ENCODE measurements at regions not wholly inside any gene's neighbourhood (a gene's known extent, or its start where the extent isn't known, plus 50 kb on each side); places are given as distances from the start of the nearest gene placed in this dataset.
"Not testable (repeated sequence)": the region's sequence is repeated elsewhere in the genome, so short reads cannot be mapped to it uniquely, and the experiment has no call there.

DNA sequence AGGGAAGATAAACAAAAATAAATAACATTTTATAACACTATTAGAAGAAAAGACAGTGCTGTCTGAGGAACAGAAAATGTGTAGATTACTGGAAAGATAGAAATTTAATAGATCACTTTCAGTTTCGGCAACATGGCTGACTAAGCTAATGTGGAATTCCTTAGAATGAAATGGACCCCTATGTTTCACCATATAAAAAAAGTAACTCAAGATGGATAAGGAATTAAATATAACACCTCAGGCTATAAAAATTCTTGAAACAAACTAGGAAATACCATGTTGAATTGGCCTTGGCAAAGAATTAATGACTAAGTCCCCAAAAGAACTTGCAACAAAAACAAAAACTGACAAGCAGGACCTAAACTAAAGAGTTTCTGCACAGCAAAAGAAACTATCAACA is 558.3 kb downstream of the CHSY3 start:
- no peaks in the 10 kb centered on the region for H3K4me1 Mint-ChIP-seq
- H3K27ac Mint-ChIP-seq = no peak overlapping the region
- no peak for ATAC-seq
- H3K36me3 Mint-ChIP-seq (ENCODE audit: low read depth) = no peaks in the 10 kb centered on the region
- DNase-seq = no peak
- peaks cover 2% of the 10 kb centered on the region for H3K27me3 Mint-ChIP-seq
- peaks cover 17% of the 10 kb centered on the region for H3K9me3 Mint-ChIP-seq
- H3K4me3 Mint-ChIP-seq = no peak overlapping the region

DNA sequence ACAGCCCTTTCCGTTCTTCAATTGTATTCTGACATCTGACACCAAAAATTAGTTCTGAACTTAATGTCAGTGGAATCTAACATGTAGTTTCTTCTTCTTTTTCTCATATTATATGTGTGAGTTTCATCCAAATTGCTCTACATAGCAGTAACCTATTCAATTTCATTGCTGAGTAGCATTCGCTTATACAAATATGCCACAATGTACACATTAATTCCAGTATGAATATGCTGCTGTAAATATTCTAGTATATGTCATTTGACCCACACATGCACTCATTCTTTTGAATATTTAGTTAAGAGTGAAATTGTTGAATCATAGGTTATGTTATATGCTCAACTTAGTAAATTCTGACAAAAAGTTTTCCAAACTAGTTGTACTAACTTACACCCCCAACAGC is 550.9 kb downstream of the CHSY3 start:
- no peak for ATAC-seq

DNA sequence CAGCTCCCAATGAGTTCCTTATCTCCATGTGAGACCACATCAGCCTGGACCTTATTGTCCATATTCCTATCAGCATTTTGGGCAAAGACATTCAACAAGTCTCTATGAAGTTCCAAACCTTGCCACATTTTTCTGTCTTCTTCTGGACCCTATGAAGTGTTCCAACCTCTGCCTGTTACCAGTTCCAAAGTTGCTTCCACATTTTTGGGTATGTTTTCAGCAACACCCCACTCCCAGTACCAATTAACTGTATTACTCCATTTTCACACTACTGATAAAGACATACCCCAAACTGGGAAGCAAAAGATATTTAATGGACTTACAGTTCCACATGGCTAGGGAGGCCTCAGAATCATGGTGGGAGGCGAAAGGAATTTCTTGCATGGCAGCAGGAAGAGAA is 548.5 kb downstream of the CHSY3 start:
- Mint-ChIP-seq H3K27ac (no peak overlapping the region), H3K9me3 (peaks cover 19% of the 10 kb centered on the region), H3K4me1 (no peaks in the 10 kb centered on the region), H3K36me3 (ENCODE audit: low read depth) (no peaks in the 10 kb centered on the region), H3K4me3 (no peak overlapping the region), H3K27me3 (no peaks in the 10 kb centered on the region)
- DNase-seq = no peak
- ATAC-seq = no peak

More for the DNA sequence above, 550.9 kb downstream of the CHSY3 start:
- H3K27ac Mint-ChIP-seq = no peak overlapping the region
- no peak overlapping the region for H3K4me3 Mint-ChIP-seq
- peaks cover 24% of the 10 kb centered on the region for H3K9me3 Mint-ChIP-seq
- H3K27me3 Mint-ChIP-seq = no peaks in the 10 kb centered on the region
- DNase-seq = no peak
- H3K36me3 Mint-ChIP-seq (ENCODE audit: low read depth) = no peaks in the 10 kb centered on the region
- H3K4me1 Mint-ChIP-seq = no peaks in the 10 kb centered on the region

DNA sequence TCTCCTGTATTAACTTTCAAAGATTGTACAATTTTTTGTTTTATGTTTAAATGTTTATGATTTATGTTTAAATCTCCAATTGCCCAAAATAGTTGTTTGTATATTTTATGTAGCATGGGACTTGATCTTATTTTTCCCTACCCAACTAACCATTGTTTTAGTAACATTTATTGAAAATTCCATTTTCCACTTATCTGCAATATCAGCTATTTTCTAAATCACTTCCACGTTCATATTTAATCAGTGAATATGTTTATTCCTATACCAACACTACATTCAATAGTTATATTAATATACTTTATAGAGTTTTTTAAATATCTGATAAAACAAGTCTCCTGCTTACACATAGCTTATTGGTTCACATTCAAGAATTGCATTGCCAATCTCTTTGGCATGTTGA is 532.2 kb downstream of the CHSY3 start:
- no peaks in the 10 kb centered on the region for H3K27me3 Mint-ChIP-seq
- ATAC-seq (no peak), DNase-seq (no peak)
- H3K36me3 Mint-ChIP-seq (ENCODE audit: low read depth) = no peaks in the 10 kb centered on the region
- H3K4me3 Mint-ChIP-seq = no peak overlapping the region
- H3K9me3 Mint-ChIP-seq = peaks cover 27% of the 10 kb centered on the region
- no peak overlapping the region for H3K27ac Mint-ChIP-seq
- H3K4me1 Mint-ChIP-seq = no peaks in the 10 kb centered on the region

DNA sequence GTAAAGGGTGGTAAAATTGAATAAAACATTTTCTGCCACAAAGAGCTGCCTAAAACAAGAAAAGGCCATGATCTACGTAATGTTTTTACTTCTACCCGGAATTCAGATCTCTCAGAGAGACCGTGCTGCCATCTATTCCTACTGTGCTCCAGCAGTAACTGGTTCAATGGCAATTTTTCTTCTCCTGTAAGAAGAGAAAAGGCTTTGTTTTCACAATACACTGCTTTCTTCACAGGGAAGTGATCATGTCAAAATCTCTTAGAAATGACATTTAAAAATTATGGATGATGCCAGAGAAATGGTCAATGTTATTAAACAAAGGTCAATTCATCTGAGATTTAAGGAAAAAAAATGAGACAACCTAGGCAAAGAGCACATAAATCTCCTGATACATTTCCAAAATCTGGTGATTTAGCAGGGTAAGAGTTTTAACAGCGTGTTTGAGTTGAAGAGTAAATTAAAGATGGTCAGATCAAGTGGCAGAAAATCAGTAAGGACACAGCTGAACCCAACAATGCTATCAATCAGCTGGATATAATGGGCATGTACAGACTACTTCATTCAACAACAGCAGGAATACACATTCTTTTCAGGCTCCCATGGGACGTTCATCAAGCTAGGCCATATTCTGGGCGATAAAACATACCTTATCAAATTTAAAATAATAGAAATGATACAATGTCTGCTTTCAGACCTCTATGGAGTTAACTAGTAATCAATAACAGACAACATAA is 523.1 kb downstream of the CHSY3 start:
- Mint-ChIP-seq H3K36me3 (ENCODE audit: low read depth) (no peaks in the 10 kb centered on the region), H3K9me3 (no peaks in the 10 kb centered on the region), H3K4me1 (no peaks in the 10 kb centered on the region), H3K27me3 (no peaks in the 10 kb centered on the region), H3K4me3 (no peak overlapping the region), H3K27ac (no peak overlapping the region)
- no peak for DNase-seq
- no peak for ATAC-seq

DNA sequence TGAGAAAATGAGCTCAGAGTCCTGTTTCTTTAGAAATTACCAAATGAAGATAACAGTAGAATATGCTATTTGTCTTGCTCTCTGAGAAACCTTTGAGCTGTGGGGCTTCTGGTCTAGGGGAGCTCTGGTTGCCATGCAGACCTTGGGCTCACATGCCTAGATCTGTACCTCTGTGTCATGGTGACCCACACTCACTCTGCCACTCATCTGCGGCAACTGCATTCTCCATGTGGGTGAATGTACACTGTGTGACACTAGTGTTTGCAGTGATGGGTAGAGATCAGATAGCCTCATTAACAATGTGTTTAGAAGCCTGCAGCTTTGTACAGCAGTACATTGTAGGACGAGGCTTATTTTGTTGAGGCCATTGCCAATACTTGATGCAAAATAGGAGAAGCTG is 521.2 kb downstream of the CHSY3 start:
- ATAC-seq (no peak), DNase-seq (no peak)
- Mint-ChIP-seq H3K4me3 (no peak overlapping the region), H3K9me3 (no peaks in the 10 kb centered on the region), H3K36me3 (ENCODE audit: low read depth) (no peaks in the 10 kb centered on the region), H3K4me1 (no peaks in the 10 kb centered on the region), H3K27me3 (no peaks in the 10 kb centered on the region), H3K27ac (no peak overlapping the region)

DNA sequence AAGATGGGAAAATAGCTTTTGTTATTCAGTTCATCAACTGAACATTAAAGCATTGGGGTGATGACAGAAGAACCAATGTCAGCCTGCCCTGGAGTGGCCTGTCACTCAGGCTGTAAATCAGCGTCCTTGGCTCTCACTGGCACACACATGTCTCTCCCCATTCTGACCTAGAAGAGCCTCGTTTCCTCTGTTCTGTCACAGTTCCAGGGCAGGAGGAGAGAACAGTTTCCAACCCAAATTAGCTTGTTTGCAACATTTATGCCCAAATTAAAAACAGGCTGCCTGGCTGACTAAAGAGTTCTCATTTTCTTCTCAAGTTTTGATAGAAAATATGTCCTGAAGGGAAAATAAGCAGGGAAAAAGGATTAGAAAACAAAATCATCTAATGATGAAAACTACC is 520.1 kb downstream of the CHSY3 start:
- H3K36me3 Mint-ChIP-seq (ENCODE audit: low read depth) = no peaks in the 10 kb centered on the region
- no peak for DNase-seq
- no peak for ATAC-seq
- H3K27me3 Mint-ChIP-seq = no peaks in the 10 kb centered on the region
- peaks cover 3% of the 10 kb centered on the region for H3K9me3 Mint-ChIP-seq
- H3K4me1 Mint-ChIP-seq = no peaks in the 10 kb centered on the region
- no peak overlapping the region for H3K4me3 Mint-ChIP-seq
- H3K27ac Mint-ChIP-seq = no peak overlapping the region

DNA sequence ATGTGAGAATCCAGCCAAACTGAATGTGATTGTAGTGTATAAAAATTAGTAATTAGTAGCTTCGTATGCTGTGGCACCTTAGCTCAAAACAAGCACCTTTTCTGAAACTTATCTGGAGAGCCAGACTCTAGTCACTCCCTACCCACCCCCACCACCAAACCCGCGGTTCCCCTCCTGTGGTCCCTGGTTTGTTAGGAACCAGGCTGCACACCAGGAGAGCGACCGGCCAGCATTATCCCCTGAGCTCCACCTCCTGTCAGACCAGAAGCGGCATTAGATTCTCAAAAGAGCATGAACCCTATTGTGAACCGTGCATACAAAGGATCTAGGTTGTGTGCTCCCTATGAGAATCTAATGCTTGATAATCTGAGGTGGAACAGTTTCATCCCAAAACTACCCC is 498.6 kb downstream of the CHSY3 start:
- ATAC-seq (no peak), DNase-seq (no peak)
- Mint-ChIP-seq H3K4me3 (no peak overlapping the region), H3K36me3 (ENCODE audit: low read depth) (no peaks in the 10 kb centered on the region), H3K27ac (no peak overlapping the region), H3K4me1 (no peaks in the 10 kb centered on the region), H3K9me3 (peaks cover 5% of the 10 kb centered on the region), H3K27me3 (no peaks in the 10 kb centered on the region)

DNA sequence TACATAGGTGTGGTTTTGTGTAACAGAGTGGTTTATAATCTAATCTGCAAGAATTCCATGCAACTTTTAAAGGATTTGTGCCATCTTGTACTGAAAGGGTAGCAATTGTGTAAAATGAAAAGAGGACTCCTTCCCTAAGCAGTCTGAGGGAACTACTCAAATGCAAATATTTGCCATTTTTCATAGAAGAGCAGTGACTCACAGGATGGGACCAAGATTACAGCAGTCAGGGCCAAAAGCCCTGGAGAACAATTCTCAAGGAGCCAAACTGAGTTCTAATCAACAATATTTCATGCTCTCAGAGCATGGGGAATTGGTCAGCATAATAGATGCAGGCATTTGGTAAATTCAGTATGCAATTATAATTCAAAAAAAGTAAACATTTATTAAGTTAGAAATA is 495.8 kb downstream of the CHSY3 start:
- H3K27me3 Mint-ChIP-seq = no peaks in the 10 kb centered on the region
- H3K4me3 Mint-ChIP-seq = no peak overlapping the region
- H3K27ac Mint-ChIP-seq = no peak overlapping the region
- H3K4me1 Mint-ChIP-seq = no peaks in the 10 kb centered on the region
- no peak for ATAC-seq
- H3K9me3 Mint-ChIP-seq = no peaks in the 10 kb centered on the region
- no peaks in the 10 kb centered on the region for H3K36me3 Mint-ChIP-seq (ENCODE audit: low read depth)
- DNase-seq = no peak

DNA sequence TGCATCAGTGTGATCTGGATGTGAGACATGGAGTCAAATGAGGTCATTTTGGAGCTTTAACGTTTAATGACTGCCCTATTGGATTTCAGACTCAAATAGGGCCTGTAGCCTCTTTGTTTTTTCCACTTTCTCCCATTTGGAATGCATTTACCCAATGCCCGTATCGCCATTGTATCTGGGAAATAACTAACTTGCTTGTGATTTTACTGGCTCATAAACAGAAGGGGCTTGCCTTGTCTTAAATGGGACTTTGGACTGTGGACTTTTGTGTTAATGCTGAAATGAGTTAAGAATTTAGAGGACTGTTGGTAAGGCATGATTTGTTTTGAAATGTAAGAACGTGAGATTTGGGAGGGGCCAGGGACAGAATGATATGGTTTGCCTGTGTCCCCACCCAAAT is 494.6 kb downstream of the CHSY3 start:
- Mint-ChIP-seq H3K4me1 (no peaks in the 10 kb centered on the region), H3K27me3 (no peaks in the 10 kb centered on the region), H3K27ac (no peak overlapping the region), H3K36me3 (ENCODE audit: low read depth) (no peaks in the 10 kb centered on the region), H3K9me3 (no peaks in the 10 kb centered on the region), H3K4me3 (no peak overlapping the region)
- ATAC-seq (no peak), DNase-seq (no peak)

DNA sequence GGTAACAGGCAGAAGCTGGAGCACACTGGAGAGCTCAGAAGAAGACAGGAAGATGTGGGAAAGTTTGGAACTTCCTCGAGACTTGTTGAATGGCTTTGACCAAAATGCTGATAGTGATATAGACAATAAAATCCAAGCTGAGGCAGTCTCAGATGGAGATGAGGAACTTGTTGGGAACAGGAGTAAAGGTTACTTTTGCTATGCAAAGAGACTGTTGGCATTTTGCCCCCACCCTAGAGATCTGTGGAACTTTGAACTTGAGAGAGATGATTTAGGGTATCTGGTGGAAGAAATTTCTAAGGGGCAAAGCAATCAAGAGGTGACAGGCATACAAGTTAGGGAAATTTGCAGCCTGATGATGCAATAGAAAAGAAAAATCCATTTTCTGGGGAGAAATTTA is 493.5 kb downstream of the CHSY3 start:
- not testable (repeated sequence) for ATAC-seq; DNase-seq; H3K4me3 Mint-ChIP-seq; H3K27me3 Mint-ChIP-seq; H3K4me1 Mint-ChIP-seq; H3K36me3 Mint-ChIP-seq (ENCODE audit: low read depth); H3K9me3 Mint-ChIP-seq; H3K27ac Mint-ChIP-seq

DNA sequence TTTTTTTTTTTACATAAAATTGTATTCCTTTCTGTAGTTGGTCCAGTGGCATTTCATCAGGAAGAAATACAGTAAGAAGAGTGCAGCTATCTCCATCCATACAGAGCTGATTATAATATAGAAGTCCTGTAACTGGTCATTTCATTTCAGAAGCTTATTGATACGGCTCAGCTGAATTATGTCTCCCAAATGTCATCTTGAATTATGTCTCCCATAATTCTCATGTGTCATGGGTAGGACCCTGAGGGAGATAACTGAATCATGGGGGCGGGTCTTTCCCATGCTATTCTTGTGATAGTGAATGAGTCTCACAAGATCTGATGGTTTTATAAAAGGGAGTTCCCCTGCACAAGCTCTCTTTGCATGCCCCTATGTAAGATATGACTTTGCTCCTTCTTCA is 492.9 kb downstream of the CHSY3 start:
- H3K9me3 Mint-ChIP-seq = no peaks in the 10 kb centered on the region
- no peak for ATAC-seq
- no peak for DNase-seq
- no peak overlapping the region for H3K27ac Mint-ChIP-seq
- H3K36me3 Mint-ChIP-seq (ENCODE audit: low read depth) = no peaks in the 10 kb centered on the region
- H3K4me1 Mint-ChIP-seq = no peaks in the 10 kb centered on the region
- H3K4me3 Mint-ChIP-seq = no peak overlapping the region
- no peaks in the 10 kb centered on the region for H3K27me3 Mint-ChIP-seq

DNA sequence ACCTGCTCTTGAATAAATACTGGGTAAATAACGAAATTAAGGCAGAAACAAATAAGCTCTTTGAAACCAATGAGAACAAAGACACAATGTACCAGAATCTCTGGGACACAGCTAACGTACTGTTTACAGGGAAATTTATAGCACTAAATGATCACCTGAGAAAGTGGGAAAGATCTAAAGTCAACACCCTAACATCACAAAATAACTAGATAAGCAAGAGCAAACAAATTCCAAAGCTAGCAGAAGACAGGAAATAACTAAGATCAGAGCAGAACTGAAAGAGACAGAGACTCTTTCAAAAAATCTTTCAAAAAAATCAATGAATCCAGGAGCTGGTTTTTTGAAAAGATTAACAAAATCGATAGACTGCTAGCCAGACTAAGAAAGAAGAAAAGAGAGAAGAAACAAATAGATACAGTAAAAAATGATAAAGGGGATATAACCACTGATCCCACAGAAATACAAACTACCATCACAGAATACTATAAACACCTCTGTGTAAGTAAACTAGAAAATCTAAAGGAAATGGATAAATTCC is 487.5 kb downstream of the CHSY3 start:
- H3K4me3 Mint-ChIP-seq; H3K9me3 Mint-ChIP-seq; H3K4me1 Mint-ChIP-seq; H3K36me3 Mint-ChIP-seq (ENCODE audit: low read depth); H3K27me3 Mint-ChIP-seq; H3K27ac Mint-ChIP-seq; ATAC-seq; DNase-seq: not testable (repeated sequence)

DNA sequence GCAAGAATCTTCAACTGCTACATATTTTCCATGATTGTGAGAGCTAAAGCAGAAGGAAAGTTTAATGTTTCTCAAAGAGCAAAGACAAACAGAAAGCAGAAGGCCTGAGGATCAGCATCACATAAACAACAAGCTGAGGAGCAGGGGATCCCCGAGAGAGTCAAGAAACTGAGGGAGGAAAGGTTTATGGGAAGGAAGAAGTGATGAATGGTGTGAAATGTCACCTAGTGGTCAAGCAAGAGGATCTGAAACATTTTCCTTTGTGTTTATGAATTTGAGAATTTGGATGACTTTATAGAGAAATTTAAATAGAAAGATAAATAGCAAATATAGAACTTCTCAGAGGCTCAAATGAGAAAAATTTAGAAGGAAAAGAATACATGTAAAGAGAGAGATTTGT is 481.9 kb downstream of the CHSY3 start:
- no peaks in the 10 kb centered on the region for H3K4me1 Mint-ChIP-seq
- H3K36me3 Mint-ChIP-seq (ENCODE audit: low read depth) = no peaks in the 10 kb centered on the region
- DNase-seq = no peak
- no peak for ATAC-seq
- H3K4me3 Mint-ChIP-seq = no peak overlapping the region
- no peaks in the 10 kb centered on the region for H3K9me3 Mint-ChIP-seq
- no peaks in the 10 kb centered on the region for H3K27me3 Mint-ChIP-seq
- H3K27ac Mint-ChIP-seq = no peak overlapping the region

DNA sequence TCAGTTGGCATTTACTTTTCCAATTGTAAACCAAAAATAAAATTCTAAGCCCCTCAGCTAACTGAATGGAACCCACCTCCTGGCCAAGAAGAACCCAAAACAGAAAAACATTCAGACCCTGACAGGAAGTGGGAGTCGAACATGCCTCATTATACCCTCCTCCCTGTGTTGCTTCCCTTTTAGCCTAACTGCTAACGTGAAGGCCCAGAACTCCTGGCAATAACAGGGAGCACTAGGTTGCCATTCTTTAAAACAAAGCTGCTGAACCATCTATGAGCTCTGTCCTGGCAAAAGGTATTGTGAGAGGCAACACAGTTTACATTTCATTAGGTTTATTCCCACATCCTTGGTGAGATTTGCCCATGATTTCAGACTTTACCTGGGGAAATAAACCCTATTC is 481.4 kb downstream of the CHSY3 start:
- Mint-ChIP-seq H3K27me3 (no peaks in the 10 kb centered on the region), H3K4me3 (no peak overlapping the region), H3K9me3 (no peaks in the 10 kb centered on the region), H3K36me3 (ENCODE audit: low read depth) (no peaks in the 10 kb centered on the region), H3K4me1 (no peaks in the 10 kb centered on the region), H3K27ac (no peak overlapping the region)
- ATAC-seq (no peak), DNase-seq (no peak)

DNA sequence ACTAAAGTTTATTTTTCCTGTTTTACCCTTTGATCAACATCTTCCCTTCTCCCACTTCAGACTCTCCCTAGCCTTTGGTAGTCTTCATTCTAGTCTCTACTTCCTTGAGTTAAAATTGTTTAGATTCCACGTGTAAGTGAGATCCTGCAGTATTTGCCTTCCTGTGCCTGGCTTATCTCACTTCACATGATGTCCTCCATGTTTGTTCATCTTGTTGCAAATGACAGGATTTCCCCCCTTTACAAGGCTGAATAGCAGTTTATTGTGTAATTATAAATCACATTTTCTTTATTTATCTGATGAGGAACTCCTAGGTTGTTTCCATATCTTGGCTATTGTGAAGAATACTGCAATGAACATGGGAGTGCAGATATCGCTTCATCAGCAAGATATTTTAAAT is 461.7 kb downstream of the CHSY3 start:
- H3K4me1 Mint-ChIP-seq = no peaks in the 10 kb centered on the region
- H3K27me3 Mint-ChIP-seq = peaks cover 2% of the 10 kb centered on the region
- ATAC-seq (no peak), DNase-seq (no peak)
- no peak overlapping the region for H3K4me3 Mint-ChIP-seq
- no peak overlapping the region for H3K27ac Mint-ChIP-seq
- no peaks in the 10 kb centered on the region for H3K36me3 Mint-ChIP-seq (ENCODE audit: low read depth)
- no peaks in the 10 kb centered on the region for H3K9me3 Mint-ChIP-seq
